ENCODE measurements at regions not wholly inside any gene's neighbourhood (a gene's known extent, or its start where the extent isn't known, plus 50 kb on each side); places are given as distances from the start of the nearest gene placed in this dataset.

DNA sequence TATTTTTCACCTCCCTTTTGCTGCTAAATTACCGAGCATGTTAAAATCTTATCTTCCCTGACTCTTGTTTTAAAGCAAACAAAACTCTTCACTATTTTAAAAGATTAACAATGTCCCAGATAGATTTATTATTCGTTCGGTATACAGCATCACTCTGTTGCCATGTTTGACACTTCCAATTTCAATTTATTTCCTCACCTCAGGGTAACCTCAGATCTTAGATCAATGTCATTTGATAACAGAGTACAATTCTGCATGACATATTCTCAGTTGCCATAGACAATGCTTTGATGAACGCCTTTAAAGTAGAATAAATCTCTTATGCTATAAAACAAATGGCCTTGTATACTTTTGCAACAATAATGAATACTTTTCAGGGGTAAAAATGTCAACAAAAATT is 1078.1 kb upstream of the IGFBP7 start:
- TF ChIP-seq ZFP3 (CRISPR knock-in tag; IDR thresholded peaks at IDR 0.05) (no peak), PPARA (CRISPR knock-in tag; IDR thresholded peaks at IDR 0.05; ENCODE audit: borderline replicate concordance) (no peak), ARNTL (CRISPR knock-in tag; IDR thresholded peaks at IDR 0.05; ENCODE audit: borderline replicate concordance, low read depth) (no peak), ZNF8 (CRISPR knock-in tag; IDR thresholded peaks at IDR 0.05) (no peak), ZFP30 (CRISPR knock-in tag; IDR thresholded peaks at IDR 0.05) (no peak), ESRRG (CRISPR knock-in tag; IDR thresholded peaks at IDR 0.05) (no peak)

All from SK-N-SH treated with all-trans-retinoic acid at 6 μM for 48 hours (cell line).